ENCODE measurements at regions not wholly inside any gene's neighbourhood (a gene's known extent, or its start where the extent isn't known, plus 50 kb on each side); places are given as distances from the start of the nearest gene placed in this dataset.

DNA sequence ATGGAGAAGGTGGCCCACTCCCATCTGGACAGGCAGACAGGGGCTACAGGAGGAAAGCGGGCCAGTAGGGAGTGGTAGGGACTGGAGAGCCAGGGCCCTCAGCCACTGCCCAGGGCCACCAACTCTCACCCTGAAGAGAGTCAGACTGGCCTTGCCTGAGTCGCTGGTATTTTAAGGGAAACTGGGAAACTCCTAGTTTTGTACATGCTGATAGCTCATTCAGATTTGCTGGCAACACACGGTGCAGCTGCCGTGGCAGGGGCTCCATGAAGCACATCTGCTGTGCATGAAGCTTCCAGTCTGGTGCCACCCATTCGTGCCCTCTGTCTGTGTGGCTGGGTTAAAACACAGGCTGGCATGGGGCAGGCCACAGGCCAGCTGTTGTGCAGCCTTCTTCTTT, 137.3 kb upstream of the GLI2 start:
- no peak overlapping the region for H3K27ac ChIP-seq
- no peak for DNase-seq
- H3K4me3 ChIP-seq (ENCODE audit: low read depth, low read length), result no peak overlapping the region
- H3K27me3 ChIP-seq (replicated peaks), result no peaks in the 10 kb centered on the region
- in situ Hi-C loops (cut with HindIII; ENCODE audit: low pct_ligation_motif_present, low sequenced_read_pairs), result no loop called here
- TF ChIP-seq, protein P1, sequence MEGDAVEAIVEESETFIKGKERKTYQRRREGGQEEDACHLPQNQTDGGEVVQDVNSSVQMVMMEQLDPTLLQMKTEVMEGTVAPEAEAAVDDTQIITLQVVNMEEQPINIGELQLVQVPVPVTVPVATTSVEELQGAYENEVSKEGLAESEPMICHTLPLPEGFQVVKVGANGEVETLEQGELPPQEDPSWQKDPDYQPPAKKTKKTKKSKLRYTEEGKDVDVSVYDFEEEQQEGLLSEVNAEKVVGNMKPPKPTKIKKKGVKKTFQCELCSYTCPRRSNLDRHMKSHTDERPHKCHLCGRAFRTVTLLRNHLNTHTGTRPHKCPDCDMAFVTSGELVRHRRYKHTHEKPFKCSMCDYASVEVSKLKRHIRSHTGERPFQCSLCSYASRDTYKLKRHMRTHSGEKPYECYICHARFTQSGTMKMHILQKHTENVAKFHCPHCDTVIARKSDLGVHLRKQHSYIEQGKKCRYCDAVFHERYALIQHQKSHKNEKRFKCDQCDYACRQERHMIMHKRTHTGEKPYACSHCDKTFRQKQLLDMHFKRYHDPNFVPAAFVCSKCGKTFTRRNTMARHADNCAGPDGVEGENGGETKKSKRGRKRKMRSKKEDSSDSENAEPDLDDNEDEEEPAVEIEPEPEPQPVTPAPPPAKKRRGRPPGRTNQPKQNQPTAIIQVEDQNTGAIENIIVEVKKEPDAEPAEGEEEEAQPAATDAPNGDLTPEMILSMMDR (IDR thresholded peaks at IDR 0.05; ENCODE audit: low read depth, low read length, missing control alignments), result no peak
- H3K36me3 ChIP-seq (replicated peaks), result no peaks in the 10 kb centered on the region

DNA sequence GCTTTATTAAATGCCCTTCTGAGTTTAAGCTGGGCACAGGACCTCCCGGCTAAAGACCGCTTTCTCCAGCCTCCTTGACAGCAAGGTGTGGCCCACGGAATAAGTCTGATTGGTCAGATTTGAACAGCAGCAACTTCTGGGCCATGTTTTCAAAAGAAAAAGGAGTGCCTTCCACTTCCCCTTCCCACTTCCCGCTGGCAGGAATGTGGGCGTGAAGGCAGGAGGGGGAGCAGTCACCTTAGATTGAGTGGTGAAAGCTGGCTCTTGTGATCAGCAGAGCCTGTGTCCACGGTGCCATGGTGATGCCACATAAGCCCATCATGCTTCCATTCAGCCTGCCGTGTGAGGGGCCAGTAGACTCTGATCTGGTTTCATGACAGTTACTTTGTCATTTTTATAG, 136.6 kb upstream of the GLI2 start:
- Histone ChIP-seq H3K27ac (no peak overlapping the region), H3K27me3 (replicated peaks) (no peaks in the 10 kb centered on the region), H3K36me3 (replicated peaks) (no peaks in the 10 kb centered on the region), H3K4me3 (ENCODE audit: low read depth, low read length) (no peak overlapping the region)
- TF ChIP-seq, protein P1 (IDR thresholded peaks at IDR 0.05; ENCODE audit: low read depth, low read length, missing control alignments), result no peak
- in situ Hi-C loops (cut with HindIII; ENCODE audit: low pct_ligation_motif_present, low sequenced_read_pairs), result no loop called here
- no peak for DNase-seq

DNA sequence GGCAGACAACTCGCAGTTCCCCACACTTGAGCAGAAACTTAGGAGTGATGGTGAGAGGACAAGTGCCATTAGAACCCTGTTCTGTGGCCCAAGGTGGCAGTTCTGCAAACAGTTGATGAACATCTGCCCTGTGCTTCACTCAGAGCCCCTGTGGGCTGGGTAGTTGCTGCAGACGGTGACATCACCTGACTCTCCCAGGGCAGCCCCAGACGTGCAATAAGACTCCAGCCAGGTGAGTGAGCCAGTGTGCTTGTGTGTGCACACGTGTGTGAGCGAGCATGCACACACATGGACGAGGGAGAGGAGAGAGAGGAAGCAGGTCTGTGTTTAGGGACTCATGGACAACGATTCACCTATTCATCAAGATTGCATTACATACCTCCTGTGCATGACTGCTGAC, 136.0 kb upstream of the GLI2 start:
- TF ChIP-seq, protein P1 (IDR thresholded peaks at IDR 0.05; ENCODE audit: low read depth, low read length, missing control alignments), result no peak
- Histone ChIP-seq H3K4me3 (ENCODE audit: low read depth, low read length) (no peak overlapping the region), H3K27ac (no peak overlapping the region), H3K27me3 (replicated peaks) (no peaks in the 10 kb centered on the region), H3K36me3 (replicated peaks) (no peaks in the 10 kb centered on the region)
- no peak for DNase-seq
- in situ Hi-C loops (cut with HindIII; ENCODE audit: low pct_ligation_motif_present, low sequenced_read_pairs), result no loop called here

DNA sequence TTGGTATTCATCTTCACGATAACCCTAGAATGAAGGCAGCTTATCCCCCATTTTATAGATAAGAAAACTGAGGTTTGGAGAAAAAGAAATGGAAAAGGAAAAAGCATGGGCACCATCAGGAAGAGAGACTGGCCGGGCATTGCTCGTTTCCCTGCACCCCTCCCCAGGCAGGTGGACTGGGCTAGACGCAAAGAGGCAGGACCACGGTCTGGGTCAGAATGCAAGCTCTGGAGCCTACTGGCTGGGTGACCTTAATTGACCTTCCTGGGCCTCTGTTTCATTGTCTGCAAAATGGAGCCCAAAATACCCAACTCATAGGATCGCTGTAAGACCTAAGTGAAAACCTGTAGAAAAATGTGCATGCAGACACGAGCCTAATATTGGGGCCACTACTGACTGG, 135.3 kb upstream of the GLI2 start:
- H3K36me3 ChIP-seq (replicated peaks), result no peaks in the 10 kb centered on the region
- H3K4me3 ChIP-seq (ENCODE audit: low read depth, low read length), result no peak overlapping the region
- TF ChIP-seq, protein P1 (IDR thresholded peaks at IDR 0.05; ENCODE audit: low read depth, low read length, missing control alignments), result no peak
- no peaks in the 10 kb centered on the region for H3K27me3 ChIP-seq (replicated peaks)
- in situ Hi-C loops (cut with HindIII; ENCODE audit: low pct_ligation_motif_present, low sequenced_read_pairs), result no loop called here
- DNase-seq, result no peak
- no peak overlapping the region for H3K27ac ChIP-seq

DNA sequence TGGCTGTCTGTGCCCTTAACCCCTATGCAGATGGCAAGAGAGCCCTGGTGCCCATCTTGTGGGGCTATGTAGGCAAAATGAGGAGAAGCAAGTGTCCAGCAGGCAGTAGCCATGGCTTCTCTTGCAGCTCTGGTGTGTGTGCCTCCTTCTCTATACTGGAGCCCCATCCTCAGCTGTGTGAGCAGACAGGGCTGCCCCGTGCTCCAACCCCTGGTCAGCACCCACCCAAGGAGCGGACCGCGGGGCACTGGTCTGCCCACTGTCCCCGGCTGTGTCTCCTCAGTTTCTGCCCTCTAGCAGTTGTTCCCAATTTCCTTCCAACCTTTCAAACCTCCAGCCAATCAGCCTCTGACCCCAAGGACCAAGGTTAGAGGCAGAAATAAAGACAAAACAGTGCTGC, 134.9 kb upstream of the GLI2 start:
- in situ Hi-C loops (cut with HindIII; ENCODE audit: low pct_ligation_motif_present, low sequenced_read_pairs), result no loop called here
- DNase-seq, result no peak
- H3K27me3 ChIP-seq (replicated peaks), result no peaks in the 10 kb centered on the region

DNA sequence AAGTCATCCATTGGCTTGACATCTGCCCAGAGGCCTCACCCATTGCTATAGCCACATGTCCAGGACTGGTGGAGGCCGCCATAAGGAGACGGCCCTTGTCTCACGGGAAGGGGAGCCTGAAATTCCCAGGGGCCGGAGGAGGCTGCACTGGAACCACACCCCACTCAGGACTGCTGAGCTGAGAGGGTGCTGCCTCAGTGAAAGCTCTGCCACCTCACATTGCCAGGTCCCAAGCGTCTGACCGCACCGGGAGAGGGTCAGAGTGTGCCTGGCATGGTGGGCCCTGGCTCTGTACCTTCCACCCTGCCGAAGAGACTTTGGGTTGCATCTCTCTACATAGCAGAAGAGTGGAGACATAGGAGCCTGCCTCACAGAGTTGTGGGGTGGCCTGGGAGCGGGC, 134.1 kb upstream of the GLI2 start:
- H3K27ac ChIP-seq, result no peak overlapping the region
- DNase-seq, result no peak
- H3K36me3 ChIP-seq (replicated peaks), result no peaks in the 10 kb centered on the region
- no peaks in the 10 kb centered on the region for H3K27me3 ChIP-seq (replicated peaks)
- no peak overlapping the region for H3K4me3 ChIP-seq (ENCODE audit: low read depth, low read length)
- TF ChIP-seq, protein P1 (IDR thresholded peaks at IDR 0.05; ENCODE audit: low read depth, low read length, missing control alignments), result no peak
- in situ Hi-C loops (cut with HindIII; ENCODE audit: low pct_ligation_motif_present, low sequenced_read_pairs), result no loop called here

More for the DNA sequence above, 134.9 kb upstream of the GLI2 start:
- TF ChIP-seq, protein P1 (IDR thresholded peaks at IDR 0.05; ENCODE audit: low read depth, low read length, missing control alignments), result no peak
- no peak overlapping the region for H3K4me3 ChIP-seq (ENCODE audit: low read depth, low read length)
- no peaks in the 10 kb centered on the region for H3K36me3 ChIP-seq (replicated peaks)
- no peak overlapping the region for H3K27ac ChIP-seq
